H9 (cell line): ENCODE measurements at regions not wholly inside any gene's neighbourhood (a gene's known extent, or its start where the extent isn't known, plus 50 kb on each side); places are given as distances from the start of the nearest gene placed in this dataset.

Experiments
- DNase-seq: peaks from one replicate; pipeline ENCODE4 v3.0.0-alpha.2; 2017
- H2AFZ ChIP-seq: one replicate; pipeline ENCODE4 v1.6.1; 2013; ENCODE audit warnings: mild to moderate bottlenecking, low read length, control low read depth, moderate library complexity
- H2AK5ac ChIP-seq: 2 replicates; pipeline ENCODE4 v1.6.1; 2013; ENCODE audit warnings: low read length, control low read depth, mixed read lengths; ENCODE audit not compliant: insufficient read length
- H2BK120ac ChIP-seq: one replicate; pipeline ENCODE4 v1.6.1; 2013; ENCODE audit warnings: low read depth, mild to moderate bottlenecking, low read length, control low read depth, inconsistent platforms; ENCODE audit not compliant: poor library complexity, severe bottlenecking
- H2BK12ac ChIP-seq: 2 replicates; pipeline ENCODE4 v1.6.1; 2013; ENCODE audit warnings: low read length, control low read depth, mixed read lengths, low read depth; ENCODE audit not compliant: insufficient read length
- H2BK15ac ChIP-seq: 2 replicates; pipeline ENCODE4 v1.6.1; 2013; ENCODE audit warnings: low read depth, low read length, control low read depth
- H2BK20ac ChIP-seq: one replicate; pipeline ENCODE4 v1.6.1; 2013; ENCODE audit warnings: low read depth, mild to moderate bottlenecking, low read length, control low read depth, inconsistent platforms; ENCODE audit not compliant: poor library complexity, severe bottlenecking
- H2BK5ac ChIP-seq: 2 replicates; pipeline ENCODE4 v1.6.1; 2013; ENCODE audit warnings: low read length, control low read depth, mixed read lengths; ENCODE audit not compliant: insufficient read length
- H3K14ac ChIP-seq: 2 replicates; pipeline ENCODE4 v1.6.1; 2013; ENCODE audit warnings: low read length, control low read depth; ENCODE audit not compliant: insufficient read depth
- H3K18ac ChIP-seq: 2 replicates; pipeline ENCODE4 v1.6.1; 2013; ENCODE audit warnings: low read depth, mild to moderate bottlenecking, mixed read lengths, low read length, control low read depth; ENCODE audit not compliant: insufficient read length
- H3K23ac ChIP-seq: 2 replicates; pipeline ENCODE4 v1.6.1; 2013; ENCODE audit warnings: low read length, control low read depth, mixed read lengths, low read depth; ENCODE audit not compliant: insufficient read length
- H3K23me2 ChIP-seq: 2 replicates; pipeline ENCODE4 v1.6.1; 2013; ENCODE audit warnings: low read depth, mild to moderate bottlenecking, mixed read lengths, low read length, control low read depth; ENCODE audit not compliant: insufficient read length, poor library complexity, severe bottlenecking
- H3K27ac ChIP-seq: 2 replicates; pipeline ENCODE4 v1.5.1; 2013; ENCODE audit warnings: low read length, control low read depth, mixed read lengths, low read depth; ENCODE audit not compliant: insufficient read length
- H3K27me3 ChIP-seq: 2 replicates; pipeline ENCODE4 v1.6.1; 2013; ENCODE audit warnings: low read length, control low read depth, inconsistent platforms; ENCODE audit not compliant: insufficient read depth
- H3K4ac ChIP-seq: 2 replicates; pipeline ENCODE4 v1.6.1; 2013; ENCODE audit warnings: low read depth, mild to moderate bottlenecking, control low read depth, inconsistent platforms, low read length, moderate library complexity
- H3K4me1 ChIP-seq: 2 replicates; pipeline ENCODE4 v1.6.1; 2013; ENCODE audit warnings: low read length, control low read depth, inconsistent platforms; ENCODE audit not compliant: insufficient read depth
- H3K4me2 ChIP-seq: 2 replicates; pipeline ENCODE4 v1.6.1; 2013; ENCODE audit warnings: low read length, control low read depth, mixed read lengths; ENCODE audit not compliant: insufficient read length, insufficient read depth
- H3K56ac ChIP-seq: 2 replicates; pipeline ENCODE4 v1.6.1; 2013; ENCODE audit warnings: low read depth, mild to moderate bottlenecking, mixed read lengths, low read length, control low read depth; ENCODE audit not compliant: insufficient read length
- H3K79me1 ChIP-seq: 2 replicates; pipeline ENCODE4 v1.6.1; 2013; ENCODE audit warnings: low read depth, mild to moderate bottlenecking, moderate library complexity, low read length, control low read depth, inconsistent platforms; ENCODE audit not compliant: insufficient read depth, poor library complexity, severe bottlenecking
- H3K79me2 ChIP-seq: 2 replicates; pipeline ENCODE4 v1.6.1; 2013; ENCODE audit warnings: low read length, control low read depth, inconsistent platforms; ENCODE audit not compliant: insufficient read depth
- H3K9ac ChIP-seq: 2 replicates; pipeline ENCODE4 v1.6.1; 2013; ENCODE audit warnings: low read length, control low read depth, mixed read lengths; ENCODE audit not compliant: insufficient read length; ENCODE audit errors: extremely low read depth
- H3K9me3 ChIP-seq: one replicate; pipeline ENCODE4 v1.6.1; 2013; ENCODE audit warnings: low read depth, low read length, inconsistent platforms; ENCODE audit not compliant: control insufficient read depth
- H3T11ph ChIP-seq: one replicate; pipeline ENCODE4 v1.6.1; 2013; ENCODE audit warnings: mild to moderate bottlenecking, low read length, control low read depth, inconsistent platforms
- H4K20me1 ChIP-seq: one replicate; pipeline ENCODE4 v1.6.1; 2013; ENCODE audit not compliant: control insufficient read depth, insufficient read length, insufficient read depth
- H4K5ac ChIP-seq: 2 replicates; pipeline ENCODE4 v1.6.1; 2013; ENCODE audit warnings: low read depth, mild to moderate bottlenecking, mixed read lengths, low read length, control low read depth; ENCODE audit not compliant: insufficient read length
- H4K8ac ChIP-seq: replicated peaks from 2 replicates; pipeline ENCODE4 v1.6.1; 2013; ENCODE audit warnings: low read length, control low read depth, mixed read lengths, low read depth; ENCODE audit not compliant: insufficient read length
- H4K91ac ChIP-seq: 2 replicates; pipeline ENCODE4 v1.6.1; 2013; ENCODE audit warnings: low read depth, mild to moderate bottlenecking, moderate library complexity, mixed read lengths, low read length, control low read depth; ENCODE audit not compliant: insufficient read length
- H3K27ac Mint-ChIP-seq, 3 experiments: 2 replicates in 2 of 3; 3 replicates in 1 of 3; pipeline ENCODE4 v1.8.0; 2020 to 2021; ENCODE audit warnings: mixed read lengths in 3 of 3, mild to moderate bottlenecking in 1 of 3, moderate library complexity in 1 of 3
- H3K27me3 Mint-ChIP-seq: 2 replicates; pipeline ENCODE4 v1.8.0; 2021; ENCODE audit warnings: low read depth, mild to moderate bottlenecking, moderate library complexity, mixed read lengths
- H3K36me3 Mint-ChIP-seq, 3 experiments: 2 replicates in 2 of 3; 3 replicates in 1 of 3; pipeline ENCODE4 v1.8.0; 2020 to 2021; ENCODE audit warnings: low read depth in 3 of 3, mixed read lengths in 3 of 3; ENCODE audit not compliant: insufficient read depth in 1 of 3
- H3K4me1 Mint-ChIP-seq, 2 experiments: 2 replicates each; pipeline ENCODE4 v1.8.0; 2020; ENCODE audit warnings: mixed read lengths in 2 of 2
- H3K4me3 Mint-ChIP-seq, 2 experiments: 2 replicates in 1 of 2; 3 replicates in 1 of 2; pipeline ENCODE4 v1.8.0; 2020 to 2021; ENCODE audit warnings: mild to moderate bottlenecking in 2 of 2, mixed read lengths in 2 of 2, moderate library complexity in 1 of 2
- H3K9me3 Mint-ChIP-seq, 2 experiments: 2 replicates in 1 of 2; 3 replicates in 1 of 2; pipeline ENCODE4 v1.8.0; 2020; ENCODE audit warnings: mild to moderate bottlenecking in 2 of 2, mixed read lengths in 2 of 2, moderate library complexity in 1 of 2
- WGBS: extraction: QIAGEN DNeasy Blood & Tissue Kit; methylation state at CpG from one replicate; pipeline ENCODE4 v1.1.7; 2013; ENCODE audit warnings: missing lambda C conversion rate, low lambda C conversion rate, mixed read lengths; ENCODE audit not compliant: insufficient read length; ENCODE audit errors: extremely low coverage; 5-methylcytosine and 5-hydroxymethylcytosine counted together
- TF ChIP-seq, protein P1 (sequence below): fragments of 200-600 bp; sonication (generic); conservative IDR thresholded peaks from 3 replicates; pipeline ENCODE4 v1.8.0; 2021; ENCODE audit warnings: antibody characterized with exemption, mild to moderate bottlenecking

- Mint-ChIP-seq H3K4me1 (peaks cover 0 to 3% of the 10 kb centered on the region in 2 experiments; a peak in 3 of 4 replicates), H3K36me3 (no peaks in the 10 kb centered on the region), H3K9me3 (no peaks in the 10 kb centered on the region), H3K27me3 (no peaks in the 10 kb centered on the region; the same call in 1 of the 2 replicates), H3K4me3 (no peak overlapping the region), H3K27ac (no peak overlapping the region)
- Histone ChIP-seq H3T11ph (no peak overlapping the region), H2AFZ (no peak overlapping the region), H2BK5ac (no peak overlapping the region), H3K79me1 (no peaks in the 10 kb centered on the region), H3K9me3 (no peaks in the 10 kb centered on the region), H4K20me1 (no peaks in the 10 kb centered on the region), H4K91ac (no peak overlapping the region), H3K27me3 (no peaks in the 10 kb centered on the region), H2BK20ac (no peak overlapping the region), H3K27ac (no peak overlapping the region), H3K14ac (no peak overlapping the region), H2BK12ac (no peak overlapping the region), H2AK5ac (no peak overlapping the region), H3K56ac (no peak overlapping the region), H3K23me2 (no peaks in the 10 kb centered on the region), H4K8ac (no peak overlapping the region), H4K5ac (no peak overlapping the region), H3K4me2 (no peak overlapping the region), H3K9ac (no peak overlapping the region), H3K23ac (no peak overlapping the region), H3K18ac (no peak overlapping the region), H2BK15ac (no peak overlapping the region), H3K4me1 (no peaks in the 10 kb centered on the region), H2BK120ac (no peak overlapping the region), H3K4ac (no peak overlapping the region), H3K79me2 (no peaks in the 10 kb centered on the region)
- DNase-seq: no peak
- no CpG with 5 or more reads among the region's 2 CpGs for WGBS
- TF ChIP-seq, protein P1, sequence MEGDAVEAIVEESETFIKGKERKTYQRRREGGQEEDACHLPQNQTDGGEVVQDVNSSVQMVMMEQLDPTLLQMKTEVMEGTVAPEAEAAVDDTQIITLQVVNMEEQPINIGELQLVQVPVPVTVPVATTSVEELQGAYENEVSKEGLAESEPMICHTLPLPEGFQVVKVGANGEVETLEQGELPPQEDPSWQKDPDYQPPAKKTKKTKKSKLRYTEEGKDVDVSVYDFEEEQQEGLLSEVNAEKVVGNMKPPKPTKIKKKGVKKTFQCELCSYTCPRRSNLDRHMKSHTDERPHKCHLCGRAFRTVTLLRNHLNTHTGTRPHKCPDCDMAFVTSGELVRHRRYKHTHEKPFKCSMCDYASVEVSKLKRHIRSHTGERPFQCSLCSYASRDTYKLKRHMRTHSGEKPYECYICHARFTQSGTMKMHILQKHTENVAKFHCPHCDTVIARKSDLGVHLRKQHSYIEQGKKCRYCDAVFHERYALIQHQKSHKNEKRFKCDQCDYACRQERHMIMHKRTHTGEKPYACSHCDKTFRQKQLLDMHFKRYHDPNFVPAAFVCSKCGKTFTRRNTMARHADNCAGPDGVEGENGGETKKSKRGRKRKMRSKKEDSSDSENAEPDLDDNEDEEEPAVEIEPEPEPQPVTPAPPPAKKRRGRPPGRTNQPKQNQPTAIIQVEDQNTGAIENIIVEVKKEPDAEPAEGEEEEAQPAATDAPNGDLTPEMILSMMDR: no peak
Observed at GRCh38 chr4:137063961-137064360, 468.3 kb downstream of the PCDH18 start.
